ENCODE measurements at regions not wholly inside any gene's neighbourhood (a gene's known extent, or its start where the extent isn't known, plus 50 kb on each side); places are given as distances from the start of the nearest gene placed in this dataset.

GRCh38 chr10:10854725-10855124 lies 162.9 kb upstream of the CELF2 start:
- TF ChIP-seq CTCF (IDR thresholded peaks at IDR 0.05; ENCODE audit: low read length) (no peak), EZH2 (IDR thresholded peaks at IDR 0.05; ENCODE audit: borderline replicate concordance, low read length) (no peak)
